H9 (cell line): ENCODE measurements at regions not wholly inside any gene's neighbourhood (a gene's known extent, or its start where the extent isn't known, plus 50 kb on each side); places are given as distances from the start of the nearest gene placed in this dataset.

Source experiments
- DNase-seq: peaks from one replicate; pipeline ENCODE4 v3.0.0-alpha.2; 2017
- H2AFZ ChIP-seq: one replicate; pipeline ENCODE4 v1.6.1; 2013; ENCODE audit warnings: mild to moderate bottlenecking, low read length, control low read depth, moderate library complexity
- H2AK5ac ChIP-seq: 2 replicates; pipeline ENCODE4 v1.6.1; 2013; ENCODE audit warnings: low read length, control low read depth, mixed read lengths; ENCODE audit not compliant: insufficient read length
- H2BK120ac ChIP-seq: one replicate; pipeline ENCODE4 v1.6.1; 2013; ENCODE audit warnings: low read depth, mild to moderate bottlenecking, low read length, control low read depth, inconsistent platforms; ENCODE audit not compliant: poor library complexity, severe bottlenecking
- H2BK12ac ChIP-seq: 2 replicates; pipeline ENCODE4 v1.6.1; 2013; ENCODE audit warnings: low read length, control low read depth, mixed read lengths, low read depth; ENCODE audit not compliant: insufficient read length
- H2BK15ac ChIP-seq: 2 replicates; pipeline ENCODE4 v1.6.1; 2013; ENCODE audit warnings: low read depth, low read length, control low read depth
- H2BK20ac ChIP-seq: one replicate; pipeline ENCODE4 v1.6.1; 2013; ENCODE audit warnings: low read depth, mild to moderate bottlenecking, low read length, control low read depth, inconsistent platforms; ENCODE audit not compliant: poor library complexity, severe bottlenecking
- H2BK5ac ChIP-seq: 2 replicates; pipeline ENCODE4 v1.6.1; 2013; ENCODE audit warnings: low read length, control low read depth, mixed read lengths; ENCODE audit not compliant: insufficient read length
- H3K14ac ChIP-seq: 2 replicates; pipeline ENCODE4 v1.6.1; 2013; ENCODE audit warnings: low read length, control low read depth; ENCODE audit not compliant: insufficient read depth
- H3K18ac ChIP-seq: 2 replicates; pipeline ENCODE4 v1.6.1; 2013; ENCODE audit warnings: low read depth, mild to moderate bottlenecking, mixed read lengths, low read length, control low read depth; ENCODE audit not compliant: insufficient read length
- H3K23ac ChIP-seq: 2 replicates; pipeline ENCODE4 v1.6.1; 2013; ENCODE audit warnings: low read length, control low read depth, mixed read lengths, low read depth; ENCODE audit not compliant: insufficient read length
- H3K23me2 ChIP-seq: 2 replicates; pipeline ENCODE4 v1.6.1; 2013; ENCODE audit warnings: low read depth, mild to moderate bottlenecking, mixed read lengths, low read length, control low read depth; ENCODE audit not compliant: insufficient read length, poor library complexity, severe bottlenecking
- H3K27ac ChIP-seq: 2 replicates; pipeline ENCODE4 v1.5.1; 2013; ENCODE audit warnings: low read length, control low read depth, mixed read lengths, low read depth; ENCODE audit not compliant: insufficient read length
- H3K27me3 ChIP-seq: 2 replicates; pipeline ENCODE4 v1.6.1; 2013; ENCODE audit warnings: low read length, control low read depth, inconsistent platforms; ENCODE audit not compliant: insufficient read depth
- H3K4ac ChIP-seq: 2 replicates; pipeline ENCODE4 v1.6.1; 2013; ENCODE audit warnings: low read depth, mild to moderate bottlenecking, control low read depth, inconsistent platforms, low read length, moderate library complexity
- H3K4me1 ChIP-seq: 2 replicates; pipeline ENCODE4 v1.6.1; 2013; ENCODE audit warnings: low read length, control low read depth, inconsistent platforms; ENCODE audit not compliant: insufficient read depth
- H3K4me2 ChIP-seq: 2 replicates; pipeline ENCODE4 v1.6.1; 2013; ENCODE audit warnings: low read length, control low read depth, mixed read lengths; ENCODE audit not compliant: insufficient read length, insufficient read depth
- H3K56ac ChIP-seq: 2 replicates; pipeline ENCODE4 v1.6.1; 2013; ENCODE audit warnings: low read depth, mild to moderate bottlenecking, mixed read lengths, low read length, control low read depth; ENCODE audit not compliant: insufficient read length
- H3K79me1 ChIP-seq: 2 replicates; pipeline ENCODE4 v1.6.1; 2013; ENCODE audit warnings: low read depth, mild to moderate bottlenecking, moderate library complexity, low read length, control low read depth, inconsistent platforms; ENCODE audit not compliant: insufficient read depth, poor library complexity, severe bottlenecking
- H3K79me2 ChIP-seq: 2 replicates; pipeline ENCODE4 v1.6.1; 2013; ENCODE audit warnings: low read length, control low read depth, inconsistent platforms; ENCODE audit not compliant: insufficient read depth
- H3K9ac ChIP-seq: 2 replicates; pipeline ENCODE4 v1.6.1; 2013; ENCODE audit warnings: low read length, control low read depth, mixed read lengths; ENCODE audit not compliant: insufficient read length; ENCODE audit errors: extremely low read depth
- H3K9me3 ChIP-seq: one replicate; pipeline ENCODE4 v1.6.1; 2013; ENCODE audit warnings: low read depth, low read length, inconsistent platforms; ENCODE audit not compliant: control insufficient read depth
- H3T11ph ChIP-seq: one replicate; pipeline ENCODE4 v1.6.1; 2013; ENCODE audit warnings: mild to moderate bottlenecking, low read length, control low read depth, inconsistent platforms
- H4K20me1 ChIP-seq: one replicate; pipeline ENCODE4 v1.6.1; 2013; ENCODE audit not compliant: control insufficient read depth, insufficient read length, insufficient read depth
- H4K5ac ChIP-seq: 2 replicates; pipeline ENCODE4 v1.6.1; 2013; ENCODE audit warnings: low read depth, mild to moderate bottlenecking, mixed read lengths, low read length, control low read depth; ENCODE audit not compliant: insufficient read length
- H4K8ac ChIP-seq: replicated peaks from 2 replicates; pipeline ENCODE4 v1.6.1; 2013; ENCODE audit warnings: low read length, control low read depth, mixed read lengths, low read depth; ENCODE audit not compliant: insufficient read length
- H4K91ac ChIP-seq: 2 replicates; pipeline ENCODE4 v1.6.1; 2013; ENCODE audit warnings: low read depth, mild to moderate bottlenecking, moderate library complexity, mixed read lengths, low read length, control low read depth; ENCODE audit not compliant: insufficient read length
- H3K27ac Mint-ChIP-seq, 3 experiments: 2 replicates in 2 of 3; 3 replicates in 1 of 3; pipeline ENCODE4 v1.8.0; 2020 to 2021; ENCODE audit warnings: mixed read lengths in 3 of 3, mild to moderate bottlenecking in 1 of 3, moderate library complexity in 1 of 3
- H3K27me3 Mint-ChIP-seq: 2 replicates; pipeline ENCODE4 v1.8.0; 2021; ENCODE audit warnings: low read depth, mild to moderate bottlenecking, moderate library complexity, mixed read lengths
- H3K36me3 Mint-ChIP-seq, 3 experiments: 2 replicates in 2 of 3; 3 replicates in 1 of 3; pipeline ENCODE4 v1.8.0; 2020 to 2021; ENCODE audit warnings: low read depth in 3 of 3, mixed read lengths in 3 of 3; ENCODE audit not compliant: insufficient read depth in 1 of 3
- H3K4me1 Mint-ChIP-seq, 2 experiments: 2 replicates each; pipeline ENCODE4 v1.8.0; 2020; ENCODE audit warnings: mixed read lengths in 2 of 2
- H3K4me3 Mint-ChIP-seq, 2 experiments: 2 replicates in 1 of 2; 3 replicates in 1 of 2; pipeline ENCODE4 v1.8.0; 2020 to 2021; ENCODE audit warnings: mild to moderate bottlenecking in 2 of 2, mixed read lengths in 2 of 2, moderate library complexity in 1 of 2
- H3K9me3 Mint-ChIP-seq, 2 experiments: 2 replicates in 1 of 2; 3 replicates in 1 of 2; pipeline ENCODE4 v1.8.0; 2020; ENCODE audit warnings: mild to moderate bottlenecking in 2 of 2, mixed read lengths in 2 of 2, moderate library complexity in 1 of 2
- CTCF ChIP-seq: fragments of 200-600 bp; sonication (generic); conservative IDR thresholded peaks from 3 replicates; pipeline ENCODE4 v1.8.0; 2021; ENCODE audit warnings: antibody characterized with exemption, mild to moderate bottlenecking
- WGBS: extraction: QIAGEN DNeasy Blood & Tissue Kit; methylation state at CpG from one replicate; pipeline ENCODE4 v1.1.7; 2013; ENCODE audit warnings: missing lambda C conversion rate, low lambda C conversion rate, mixed read lengths; ENCODE audit not compliant: insufficient read length; ENCODE audit errors: extremely low coverage; 5-methylcytosine and 5-hydroxymethylcytosine counted together

DNA sequence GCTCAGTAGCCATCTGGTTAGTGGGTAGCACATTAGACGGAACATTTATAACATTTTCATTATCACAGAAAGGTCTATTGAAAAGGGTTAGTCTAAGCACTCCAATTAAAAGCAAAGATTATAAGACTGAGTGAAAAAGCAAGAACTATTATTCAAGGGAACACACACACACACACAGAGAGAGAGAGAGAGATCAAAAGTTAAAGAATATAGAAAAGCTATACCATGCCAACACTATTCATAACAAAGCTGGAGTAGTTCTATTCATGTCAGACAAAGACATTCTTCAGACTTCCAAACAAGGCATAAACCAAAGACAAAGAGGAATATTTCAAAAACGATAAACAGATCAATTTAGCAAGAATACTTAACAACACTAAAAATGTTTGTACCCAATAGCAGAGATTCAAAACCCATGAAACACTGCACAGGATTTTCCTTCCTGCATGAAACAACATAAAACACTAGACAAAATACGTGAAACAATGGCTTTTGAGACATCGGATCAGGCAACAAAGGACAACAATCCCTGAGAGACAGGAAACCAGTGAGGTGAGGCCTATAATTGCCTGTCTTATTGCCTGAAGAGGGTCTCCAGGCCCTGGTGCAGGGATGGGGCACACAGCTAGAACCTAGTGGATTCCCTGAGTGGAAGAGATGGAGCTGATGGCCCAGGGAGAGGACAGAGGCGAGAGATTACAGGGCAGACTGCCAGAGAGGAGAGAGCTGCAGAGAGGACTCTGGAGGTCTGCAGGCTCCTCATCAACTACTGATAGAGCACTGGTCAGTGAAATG is 83.6 kb upstream of the NPAS2 start:
- H3K18ac ChIP-seq, result no peak overlapping the region
- H4K91ac ChIP-seq, result no peak overlapping the region
- H2AFZ ChIP-seq, result no peak overlapping the region
- H3K27me3 ChIP-seq, result no peaks in the 10 kb centered on the region
- H2BK12ac ChIP-seq, result no peak overlapping the region
- H2BK15ac ChIP-seq, result no peak overlapping the region
- no peak overlapping the region for H3T11ph ChIP-seq
- no peaks in the 10 kb centered on the region for H4K20me1 ChIP-seq
- Mint-ChIP-seq H3K4me1 (peaks cover 8 to 17% of the 10 kb centered on the region in 2 experiments), H3K27me3 (peaks cover 5% of the 10 kb centered on the region; the same call in 1 of the 2 replicates), H3K27ac (no peak overlapping the region), H3K36me3 (no peaks in the 10 kb centered on the region), H3K9me3 (no peaks in the 10 kb centered on the region; a peak in 1 of 5 replicates), H3K4me3 (no peak overlapping the region)
- H2BK120ac ChIP-seq, result no peak overlapping the region
- H3K4me2 ChIP-seq, result no peak overlapping the region
- no peak overlapping the region for H4K8ac ChIP-seq
- DNase-seq, result no peak
- TF ChIP-seq CTCF, result no peak
- no peak overlapping the region for H3K27ac ChIP-seq
- H3K4me1 ChIP-seq, result no peaks in the 10 kb centered on the region
- H3K79me1 ChIP-seq, result no peaks in the 10 kb centered on the region
- H3K9me3 ChIP-seq, result no peaks in the 10 kb centered on the region
- no peak overlapping the region for H2AK5ac ChIP-seq
- no peak overlapping the region for H3K9ac ChIP-seq
- no peak overlapping the region for H3K56ac ChIP-seq
- no peak overlapping the region for H4K5ac ChIP-seq
- WGBS, result no CpG with 5 or more reads among the region's 5 CpGs
- H2BK5ac ChIP-seq, result no peak overlapping the region
- H3K4ac ChIP-seq, result no peak overlapping the region
- H2BK20ac ChIP-seq, result no peak overlapping the region
- no peaks in the 10 kb centered on the region for H3K23me2 ChIP-seq
- no peak overlapping the region; the same call in 1 of the 2 replicates for H3K14ac ChIP-seq
- no peaks in the 10 kb centered on the region; the same call in 1 of the 2 replicates for H3K79me2 ChIP-seq
- H3K23ac ChIP-seq, result no peak overlapping the region
